Kasumi-1 (cell line): ENCODE measurements at regions not wholly inside any gene's neighbourhood (a gene's known extent, or its start where the extent isn't known, plus 50 kb on each side); places are given as distances from the start of the nearest gene placed in this dataset.

ENCODE experiments used
- DNase-seq, 2 experiments: peaks; one replicate each; lab custom pipeline; 2025; lab: John Stamatoyannopoulos, UW

DNA sequence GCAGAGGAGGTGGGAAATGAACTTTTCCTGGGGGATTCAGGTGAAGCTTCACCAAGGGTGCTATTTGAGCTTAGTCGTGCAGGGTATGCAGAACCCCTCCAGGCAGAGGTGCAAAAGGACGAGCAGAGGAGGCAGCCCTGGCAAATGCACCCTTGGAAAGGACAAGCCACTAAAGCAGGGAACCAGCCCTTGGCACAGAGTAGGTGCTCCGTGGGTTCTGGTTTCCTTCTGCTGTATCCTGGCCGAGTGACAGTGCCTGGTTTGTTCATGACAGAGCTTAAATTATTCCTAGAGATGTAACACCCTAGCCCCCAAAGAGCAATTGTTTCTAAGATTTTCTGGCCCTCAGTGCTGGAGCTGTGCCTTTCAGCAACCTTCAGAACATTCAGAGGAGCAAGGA lies 73.4 kb upstream of the SYT6 start:
- DNase-seq: no peak

DNA sequence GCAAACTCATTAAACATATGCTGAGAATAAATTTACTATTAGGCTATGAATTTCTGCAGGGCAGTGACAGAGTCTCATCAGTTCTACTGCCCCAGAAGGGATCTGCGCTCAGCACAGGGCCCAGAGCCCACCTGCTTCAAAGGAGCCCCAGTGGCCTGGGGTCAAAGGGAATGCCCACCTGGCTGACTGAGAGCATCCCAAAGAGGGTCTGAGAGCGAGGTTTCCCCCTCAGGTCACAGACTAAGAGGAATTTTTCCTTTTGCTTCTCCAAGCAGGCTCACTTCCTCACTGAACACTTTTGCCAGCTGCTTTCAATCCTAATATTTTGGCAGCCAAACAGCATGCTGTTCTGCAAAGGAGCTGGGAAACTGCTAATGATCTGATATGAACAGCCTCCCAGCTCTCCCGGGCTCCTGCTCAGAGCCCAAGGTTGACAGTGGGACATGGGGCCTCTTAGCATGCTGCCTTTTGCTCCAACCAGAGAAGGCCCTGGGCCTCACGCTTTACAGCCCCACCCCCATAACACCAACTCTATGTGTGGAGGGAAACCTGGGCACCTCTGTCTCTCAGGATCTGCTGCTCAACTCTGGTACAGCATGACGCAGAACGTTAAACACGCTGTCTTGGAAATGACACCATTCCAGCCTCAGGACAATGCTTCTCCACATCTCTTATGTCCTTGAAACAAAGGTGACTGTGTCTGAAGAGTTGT lies 70.7 kb upstream of the SYT6 start:
- no peak for DNase-seq

DNA sequence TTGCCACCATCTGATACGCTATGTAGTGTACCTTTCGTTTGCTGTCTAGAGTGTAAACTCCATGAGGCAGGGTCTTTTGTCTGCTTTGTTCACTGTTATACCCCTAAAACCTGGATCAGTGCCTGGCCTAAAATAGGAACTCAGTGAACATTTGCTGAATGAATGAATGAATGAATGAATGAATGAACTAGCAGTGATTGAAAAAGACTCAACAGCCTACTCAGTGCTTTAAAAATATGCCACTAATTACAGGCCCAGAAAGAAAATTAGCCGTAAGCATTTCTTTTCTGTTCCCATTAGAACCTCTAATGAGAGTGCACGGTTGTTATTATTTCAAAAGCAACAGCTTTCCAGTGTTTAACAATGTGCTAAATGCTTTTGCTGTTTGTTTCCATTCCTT lies 69.3 kb upstream of the SYT6 start:
- no peak for DNase-seq

- no peak for DNase-seq
Observed at GRCh38 chr1:114219172-114219868, 65.7 kb upstream of the SYT6 start.

GRCh38 chr1:114218361-114219171 lies 64.9 kb upstream of the SYT6 start:
- DNase-seq: no peak

GRCh38 chr1:114216431-114217173 lies 62.9 kb upstream of the SYT6 start:
- DNase-seq: no peak

DNA sequence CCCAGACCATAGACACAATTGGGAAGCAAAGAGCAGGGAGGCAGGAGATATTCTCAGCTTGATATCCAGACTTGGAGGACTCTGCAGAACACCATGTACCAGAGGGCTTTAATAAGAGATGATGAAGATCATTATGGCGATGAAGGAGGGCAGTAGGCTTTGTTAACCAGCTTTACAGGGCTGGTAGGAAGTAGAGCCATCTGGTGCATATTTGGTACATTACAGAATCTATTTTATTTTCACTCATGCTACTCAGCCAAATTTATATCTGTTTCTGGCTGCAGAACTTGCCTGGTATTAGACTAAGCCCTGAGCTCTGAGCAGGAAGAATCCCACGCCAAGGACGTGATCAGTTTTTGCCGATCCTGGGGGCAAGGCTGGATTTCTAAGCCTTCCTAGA lies 61.8 kb upstream of the SYT6 start:
- no peak for DNase-seq

- DNase-seq: no peak
Observed at GRCh38 chr1:114214016-114214415, 60.3 kb upstream of the SYT6 start.

GRCh38 chr1:114209971-114210370 lies 56.3 kb upstream of the SYT6 start:
- DNase-seq: no peak

GRCh38 chr1:114208714-114209113 lies 55.0 kb upstream of the SYT6 start:
- DNase-seq: no peak

DNA sequence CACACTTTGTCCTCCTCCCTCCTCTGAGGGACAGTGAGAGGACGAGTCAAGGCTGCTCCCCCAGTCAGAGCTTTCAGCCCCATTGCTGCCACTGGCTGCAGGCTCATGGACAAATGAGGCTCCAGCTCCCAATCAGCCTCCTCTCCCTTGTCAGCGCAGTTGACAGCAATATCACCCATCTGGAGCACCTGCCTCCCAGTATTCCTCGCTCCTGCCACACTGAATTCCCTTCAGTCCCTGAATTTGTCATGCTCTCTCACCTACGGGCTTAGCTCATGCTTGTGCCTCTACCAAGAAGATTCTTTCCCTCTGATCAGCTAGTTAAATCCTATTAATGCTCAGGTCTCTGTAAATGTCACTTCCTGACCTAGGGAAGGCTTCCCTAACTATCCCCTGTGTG lies 54.4 kb upstream of the SYT6 start:
- DNase-seq: no peak

DNA sequence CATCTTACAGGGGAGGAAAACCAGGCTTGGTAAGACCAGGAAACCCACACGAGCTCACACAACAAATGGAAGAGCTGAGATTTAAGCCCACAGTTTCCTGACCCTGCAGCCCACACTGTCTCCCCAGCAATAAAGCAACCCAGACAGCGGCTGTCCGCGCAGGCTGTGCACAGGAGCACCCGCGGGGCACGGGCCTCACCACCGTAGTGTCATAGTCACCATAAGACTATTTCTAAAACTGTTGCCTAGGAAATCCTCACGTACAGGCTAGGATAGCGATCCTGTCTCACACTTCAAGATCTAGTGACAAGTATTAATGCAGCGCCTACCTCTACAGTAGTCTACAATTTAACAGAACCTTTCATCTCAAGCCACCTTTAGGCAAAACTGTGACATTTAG lies 54.0 kb upstream of the SYT6 start:
- DNase-seq: no peak

GRCh38 chr1:114206392-114206791 lies 52.7 kb upstream of the SYT6 start:
- DNase-seq: no peak

GRCh38 chr1:114203595-114204128 lies 50.0 kb upstream of the SYT6 start:
- DNase-seq: no peak
